Stimulated activated CD8-positive, alpha-beta memory T cell treated with anti-CD3 and anti-CD28 coated beads, Interleukin-4, amount 100 ng/mL, for 48 hours (primary cell): ENCODE measurements at regions not wholly inside any gene's neighbourhood (a gene's known extent, or its start where the extent isn't known, plus 50 kb on each side); places are given as distances from the start of the nearest gene placed in this dataset.

Experiments used
- DNase-seq: peaks from one replicate; pipeline ENCODE4 v3.0.0-alpha.2; 2020

DNA sequence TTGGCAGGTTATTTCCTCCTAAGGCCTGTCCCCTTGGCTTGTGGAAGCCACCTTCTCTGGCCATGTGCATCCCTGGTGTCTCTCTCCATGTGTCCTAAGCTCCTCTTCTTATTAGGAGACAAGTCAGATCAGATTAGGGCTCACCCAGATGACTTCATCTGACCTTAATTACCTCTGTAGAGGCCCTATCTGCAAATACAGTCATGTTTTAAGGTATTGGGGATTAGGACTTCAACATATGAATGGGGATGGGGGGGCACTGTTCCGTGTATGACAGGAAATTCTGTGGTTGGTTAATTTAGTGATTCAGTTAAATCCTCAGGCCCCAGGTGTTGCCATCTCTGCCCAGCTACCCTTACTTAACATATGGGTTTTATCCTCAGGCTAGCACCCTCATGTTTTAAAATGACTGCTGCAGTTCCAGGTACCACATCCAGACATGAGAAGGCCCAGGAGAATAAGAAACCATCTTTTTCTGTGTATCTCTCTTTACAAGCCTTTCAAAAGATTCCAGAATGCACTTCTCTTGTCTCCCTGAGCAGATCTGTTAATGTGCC, 51.9 kb upstream of the RAI14 start:
- no peak for DNase-seq

DNA sequence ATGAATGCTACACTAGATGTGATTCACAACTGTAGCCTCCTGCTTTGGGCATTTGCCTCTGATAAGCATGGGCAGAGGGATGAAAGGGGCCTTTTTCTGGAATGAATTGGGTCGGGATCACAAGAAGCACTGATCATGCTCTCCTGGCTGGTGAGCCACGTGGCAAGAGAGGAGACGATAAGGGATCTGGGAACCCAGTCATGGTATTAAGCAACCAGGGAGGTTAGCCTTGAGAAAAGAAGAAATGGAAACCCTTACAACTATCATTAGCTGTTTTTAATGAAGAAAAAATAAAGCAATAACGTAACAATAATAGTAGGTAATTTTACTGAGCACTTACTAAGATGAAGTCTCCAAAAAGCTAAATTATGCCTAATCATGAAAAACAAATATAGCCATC, 50.0 kb upstream of the RAI14 start:
- DNase-seq = no peak
